ENCODE measurements at regions not wholly inside any gene's neighbourhood (a gene's known extent, or its start where the extent isn't known, plus 50 kb on each side); places are given as distances from the start of the nearest gene placed in this dataset.

GRCh38 chr4:58048491-58048890, 938.3 kb upstream of the IGFBP7 start:
- DNase-seq (ENCODE audit: insufficient read length, low spot score) (no peak), FAIRE-seq (no peak)
- no peak for TF ChIP-seq CTCF (IDR thresholded peaks at IDR 0.05; ENCODE audit: insufficient read depth, missing control alignments)

GRCh38 chr4:58042176-58042575, 932.0 kb upstream of the IGFBP7 start:
- FAIRE-seq (no peak), DNase-seq (ENCODE audit: insufficient read length, low spot score) (no peak)
- TF ChIP-seq CTCF (IDR thresholded peaks at IDR 0.05; ENCODE audit: insufficient read depth, missing control alignments) = no peak

- DNase-seq (ENCODE audit: insufficient read length, low spot score) (no peak), FAIRE-seq (no peak)
- TF ChIP-seq CTCF (IDR thresholded peaks at IDR 0.05; ENCODE audit: insufficient read depth, missing control alignments) = no peak
Measured at GRCh38 chr4:57993944-57994343, 883.8 kb upstream of the IGFBP7 start.

GRCh38 chr4:57989430-57989829, 879.2 kb upstream of the IGFBP7 start:
- no peak for TF ChIP-seq CTCF (IDR thresholded peaks at IDR 0.05; ENCODE audit: insufficient read depth, missing control alignments)
- no peak for FAIRE-seq
- no peak for DNase-seq (ENCODE audit: insufficient read length, low spot score)

- FAIRE-seq = no peak
- TF ChIP-seq CTCF (IDR thresholded peaks at IDR 0.05; ENCODE audit: insufficient read depth, missing control alignments) = no peak
- no peak for DNase-seq (ENCODE audit: insufficient read length, low spot score)
Measured at GRCh38 chr4:57985161-57985560, 875.0 kb upstream of the IGFBP7 start.

- FAIRE-seq (no peak), DNase-seq (ENCODE audit: insufficient read length, low spot score) (no peak)
- no peak for TF ChIP-seq CTCF (IDR thresholded peaks at IDR 0.05; ENCODE audit: insufficient read depth, missing control alignments)
Measured at GRCh38 chr4:57981123-57981522, 870.9 kb upstream of the IGFBP7 start.

GRCh38 chr4:57974821-57975220, 864.6 kb upstream of the IGFBP7 start:
- no peak for FAIRE-seq
- no peak for TF ChIP-seq CTCF (IDR thresholded peaks at IDR 0.05; ENCODE audit: insufficient read depth, missing control alignments)
- DNase-seq (ENCODE audit: insufficient read length, low spot score) = no peak

All from D721Med (cell line).